ENCODE measurements at regions not wholly inside any gene's neighbourhood (a gene's known extent, or its start where the extent isn't known, plus 50 kb on each side); places are given as distances from the start of the nearest gene placed in this dataset.
"Not testable (repeated sequence)": the region's sequence is repeated elsewhere in the genome, so short reads cannot be mapped to it uniquely, and the experiment has no call there.

- intact Hi-C loops (cut with DNase I), result no loop called here
- no peak for ATAC-seq
- DNase-seq (ENCODE audit: low spot score), result no peak
Observed at GRCh38 chr2:194714541-194714940, 942.5 kb upstream of the SLC39A10 start.

- DNase-seq (ENCODE audit: low spot score) (no peak), ATAC-seq (no peak)
- intact Hi-C loops (cut with DNase I), result no loop called here
Observed at GRCh38 chr2:194709840-194710239, 947.2 kb upstream of the SLC39A10 start.

GRCh38 chr2:194706179-194706578 lies 950.8 kb upstream of the SLC39A10 start:
- intact Hi-C loops (cut with DNase I), result no loop called here
- DNase-seq (ENCODE audit: low spot score) (no peak), ATAC-seq (no peak)

- no peak for ATAC-seq
- no peak for DNase-seq (ENCODE audit: low spot score)
- intact Hi-C loops (cut with DNase I), result no loop called here
Observed at GRCh38 chr2:194705398-194705797, 951.6 kb upstream of the SLC39A10 start.

GRCh38 chr2:194700726-194701125 lies 956.3 kb upstream of the SLC39A10 start:
- ATAC-seq (no peak), DNase-seq (ENCODE audit: low spot score) (no peak)
- intact Hi-C loops (cut with DNase I), result no loop called here

GRCh38 chr2:194700116-194700515 lies 956.9 kb upstream of the SLC39A10 start:
- DNase-seq (ENCODE audit: low spot score) (no peak), ATAC-seq (no peak)
- intact Hi-C loops (cut with DNase I), result no loop called here

GRCh38 chr2:194698012-194698411 lies 959.0 kb upstream of the SLC39A10 start:
- ATAC-seq (no peak), DNase-seq (ENCODE audit: low spot score) (no peak)
- intact Hi-C loops (cut with DNase I), result no loop called here

- intact Hi-C loops (cut with DNase I), result no loop called here
- ATAC-seq, result no peak
- no peak for DNase-seq (ENCODE audit: low spot score)
Observed at GRCh38 chr2:194697439-194697838, 959.6 kb upstream of the SLC39A10 start.

GRCh38 chr2:194696690-194697089 lies 960.3 kb upstream of the SLC39A10 start:
- ATAC-seq (no peak), DNase-seq (ENCODE audit: low spot score) (no peak)
- intact Hi-C loops (cut with DNase I), result no loop called here

GRCh38 chr2:194686569-194686968 lies 970.5 kb upstream of the SLC39A10 start:
- DNase-seq (ENCODE audit: low spot score) (no peak), ATAC-seq (no peak)
- intact Hi-C loops (cut with DNase I), result no loop called here

- ATAC-seq, result no peak
- intact Hi-C loops (cut with DNase I), result no loop called here
- no peak for DNase-seq (ENCODE audit: low spot score)
Observed at GRCh38 chr2:194674043-194674442, 983.0 kb upstream of the SLC39A10 start.

- ATAC-seq (no peak), DNase-seq (ENCODE audit: low spot score) (no peak)
Observed at GRCh38 chr2:194672994-194673393, 984.0 kb upstream of the SLC39A10 start.

GRCh38 chr2:194661431-194661830 lies 995.6 kb upstream of the SLC39A10 start:
- ATAC-seq, result no peak
- no peak for DNase-seq (ENCODE audit: low spot score)
- intact Hi-C loops (cut with DNase I), result no loop called here

More at GRCh38 chr2:194672994-194673393, 984.0 kb upstream of the SLC39A10 start:
- intact Hi-C loops (cut with DNase I), result no loop called here

GRCh38 chr2:194639057-194639456 lies 1018.0 kb upstream of the SLC39A10 start:
- ATAC-seq; intact Hi-C loops (cut with DNase I); DNase-seq (ENCODE audit: low spot score): not testable (repeated sequence)

- no peak for ATAC-seq
- intact Hi-C loops (cut with DNase I), result no loop called here
- DNase-seq (ENCODE audit: low spot score), result no peak
Observed at GRCh38 chr2:194621945-194622344, 1035.1 kb upstream of the SLC39A10 start.

GRCh38 chr2:194619366-194619765 lies 1037.7 kb upstream of the SLC39A10 start:
- no peak for DNase-seq (ENCODE audit: low spot score)
- intact Hi-C loops (cut with DNase I), result no loop called here
- ATAC-seq, result no peak

GRCh38 chr2:194618432-194618831 lies 1038.6 kb upstream of the SLC39A10 start:
- intact Hi-C loops (cut with DNase I), result no loop called here
- ATAC-seq (no peak), DNase-seq (ENCODE audit: low spot score) (no peak)

GRCh38 chr2:194616334-194616733 lies 1040.7 kb upstream of the SLC39A10 start:
- no peak for ATAC-seq
- no peak for DNase-seq (ENCODE audit: low spot score)
- intact Hi-C loops (cut with DNase I), result no loop called here

- ATAC-seq (no peak), DNase-seq (ENCODE audit: low spot score) (no peak)
- intact Hi-C loops (cut with DNase I), result no loop called here
Observed at GRCh38 chr2:194610297-194610696, 1046.7 kb upstream of the SLC39A10 start.

GRCh38 chr2:194603429-194603828 lies 1053.6 kb upstream of the SLC39A10 start:
- ATAC-seq (no peak), DNase-seq (ENCODE audit: low spot score) (no peak)
- intact Hi-C loops (cut with DNase I), result no loop called here

GRCh38 chr2:194602750-194603149 lies 1054.3 kb upstream of the SLC39A10 start:
- no peak for DNase-seq (ENCODE audit: low spot score)
- ATAC-seq, result no peak
- intact Hi-C loops (cut with DNase I), result no loop called here

- no peak for ATAC-seq
- no peak for DNase-seq (ENCODE audit: low spot score)
- intact Hi-C loops (cut with DNase I), result no loop called here
Observed at GRCh38 chr2:194591192-194591591, 1065.8 kb upstream of the SLC39A10 start.
